Panc1 (cell line): ENCODE measurements at regions not wholly inside any gene's neighbourhood (a gene's known extent, or its start where the extent isn't known, plus 50 kb on each side); places are given as distances from the start of the nearest gene placed in this dataset.
"Not testable (repeated sequence)": the region's sequence is repeated elsewhere in the genome, so short reads cannot be mapped to it uniquely, and the experiment has no call there.

Source experiments
- ATAC-seq: fragments of 200-7000 bp; cut with Tn5 transposase; 2 replicates; pipeline ENCODE4 v1.9.1; 2020; ENCODE audit warnings: mild to moderate bottlenecking, moderate library complexity
- BruUV-seq: library from RNA; stranded (reverse); fragments of 400-500 nt; replicated peaks from 2 replicates; lab custom pipeline; 2021; lab: Mats Ljungman, UMichigan
- CTCF ChIA-PET: fragments of 300-600 bp; sonication (Branson Sonifier 250); formaldehyde crosslinking; loops from one replicate; lab custom pipeline; 2022; ENCODE audit warnings: antibody characterized with exemption; lab: Charles Lee
- POLR2A ChIA-PET: fragments of 300-600 bp; sonication (Branson Sonifier 250); formaldehyde crosslinking; loops from one replicate; lab custom pipeline; 2022; ENCODE audit warnings: antibody characterized with exemption; lab: Charles Lee
- DNase-seq: peaks from one replicate; pipeline ENCODE4 v3.0.0-alpha.2; 2010; ENCODE audit warnings: low read depth, low spot score
- H3K27ac ChIP-seq: 2 replicates; pipeline ENCODE4 v1.5.1; 2011; ENCODE audit warnings: mild to moderate bottlenecking, low read length, inconsistent platforms
- H3K27me3 ChIP-seq: fragments of 200-500 bp; sonication (Bioruptor generic); 2 replicates; pipeline ENCODE4 v1.6.0; 2014; ENCODE audit warnings: low read length, inconsistent platforms; ENCODE audit not compliant: control insufficient read depth, insufficient read depth
- H3K36me3 ChIP-seq: fragments of 200-500 bp; sonication (Bioruptor generic); 2 replicates; pipeline ENCODE4 v1.5.1; 2014; ENCODE audit warnings: inconsistent platforms, mild to moderate bottlenecking, low read length, moderate library complexity; ENCODE audit not compliant: control insufficient read depth, insufficient read depth
- H3K4me1 ChIP-seq: 2 replicates; pipeline ENCODE4 v1.5.1; 2011; ENCODE audit warnings: inconsistent platforms, mild to moderate bottlenecking, low read length, moderate library complexity; ENCODE audit not compliant: control insufficient read depth, insufficient read depth
- H3K4me3 ChIP-seq, 2 experiments: 2 replicates each; pipeline ENCODE4 v1.5.1; 2011 to 2012; ENCODE audit warnings: low read depth in 2 of 2, low read length in 2 of 2, mild to moderate bottlenecking in 2 of 2, inconsistent platforms in 1 of 2, moderate library complexity in 1 of 2
- H3K9me3 ChIP-seq: fragments of 200-500 bp; sonication (Bioruptor generic); 2 replicates; pipeline ENCODE4 v1.5.1; 2014; ENCODE audit warnings: low read depth, mild to moderate bottlenecking, inconsistent platforms, low read length, moderate library complexity; ENCODE audit not compliant: control insufficient read depth, insufficient read depth
- REST ChIP-seq, 2 experiments: IDR thresholded peaks; 2 replicates each; pipeline ENCODE4 v1.6.1; 2011 to 2012; ENCODE audit warnings: low read depth in 2 of 2, control low read depth in 1 of 2, low read length in 1 of 2, mild to moderate bottlenecking in 1 of 2, moderate library complexity in 1 of 2; ENCODE audit not compliant: insufficient read depth in 1 of 2
- in situ Hi-C: cut with HindIII; loops from 2 replicates; pipeline ENCODE4 v1.10.0; 2016; ENCODE audit warnings: low sequenced_read_pairs, low pct_unique_long_range_greater_than_20kb
- intact Hi-C: fragments of 100-400 bp; cut with micrococcal nuclease; formaldehyde crosslinking; loops from one replicate; pipeline ENCODE4 v1.10.0; 2022; ENCODE audit not compliant: unreplicated experiment

- H3K27ac ChIP-seq, H3K36me3 ChIP-seq, H3K27me3 ChIP-seq, H3K4me1 ChIP-seq, BruUV-seq, H3K9me3 ChIP-seq, ATAC-seq, DNase-seq, POLR2A ChIA-PET, H3K4me3 ChIP-seq, CTCF ChIA-PET, intact Hi-C loops, in situ Hi-C loops: not testable (repeated sequence)
- peak in 1 of 2 experiments; percentile 40; a peak in 1 of 4 replicates for TF ChIP-seq REST (IDR thresholded peaks at IDR 0.05; ENCODE audit: insufficient read depth in 1 of 2, low read depth in 2 of 2, low read length in 1 of 2)
Observed at GRCh38 chr5:71401564-71401963, 53.9 kb upstream of the BDP1 start.

GRCh38 chr5:71404441-71404840, 51.0 kb upstream of the BDP1 start:
- BruUV-seq, H3K9me3 ChIP-seq, in situ Hi-C loops, H3K27me3 ChIP-seq, CTCF ChIA-PET, POLR2A ChIA-PET, H3K4me3 ChIP-seq, H3K27ac ChIP-seq, H3K36me3 ChIP-seq, ATAC-seq, H3K4me1 ChIP-seq, DNase-seq, intact Hi-C loops: not testable (repeated sequence)

GRCh38 chr5:71404936-71405335, 50.5 kb upstream of the BDP1 start:
- in situ Hi-C loops, DNase-seq, H3K4me1 ChIP-seq, ATAC-seq, POLR2A ChIA-PET, intact Hi-C loops, H3K27ac ChIP-seq, BruUV-seq, H3K4me3 ChIP-seq, H3K27me3 ChIP-seq, H3K9me3 ChIP-seq, CTCF ChIA-PET, H3K36me3 ChIP-seq: not testable (repeated sequence)
